HepG2 (cell line): ENCODE measurements at regions not wholly inside any gene's neighbourhood (a gene's known extent, or its start where the extent isn't known, plus 50 kb on each side); places are given as distances from the start of the nearest gene placed in this dataset.

Experiments
- MED1 ChIP-seq: sonication (generic); formaldehyde crosslinking; IDR thresholded peaks from 2 replicates; pipeline ENCODE4 v1.4.0; 2020; ENCODE audit warnings: missing genetic modification reagents
- YY1 ChIP-seq: IDR thresholded peaks from 2 replicates; pipeline ENCODE4 v1.6.1; 2011; ENCODE audit warnings: low read length, low read depth, moderate library complexity, mild to moderate bottlenecking; ENCODE audit not compliant: insufficient read depth, insufficient replicate concordance

DNA sequence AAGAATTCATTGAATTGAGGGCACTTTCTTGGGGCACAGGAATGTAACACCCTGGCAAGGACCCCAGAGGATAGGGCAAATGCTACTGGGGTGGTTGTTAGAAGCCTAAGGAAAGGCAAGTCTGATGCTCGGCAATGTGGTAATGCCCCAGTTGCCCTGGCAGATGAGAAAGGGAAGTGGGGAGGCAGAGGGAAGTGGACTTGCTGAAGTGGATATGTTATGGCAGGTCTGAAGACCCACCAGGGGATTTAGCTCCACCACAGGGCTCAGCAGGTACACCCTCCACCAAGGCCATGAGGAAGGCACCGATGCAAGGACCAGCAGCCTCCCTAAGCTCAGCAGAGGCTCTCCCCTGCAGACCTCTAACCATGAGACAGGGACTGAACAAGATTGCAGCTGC lies 184.8 kb downstream of the IRX5 start:
- no peak for TF ChIP-seq MED1 (CRISPR knock-in tag)
- TF ChIP-seq YY1 = no peak
